Skin epidermis (tissue), 12 donors: ENCODE measurements at regions not wholly inside any gene's neighbourhood (a gene's known extent, or its start where the extent isn't known, plus 50 kb on each side); places are given as distances from the start of the nearest gene placed in this dataset.

Experiments
- H3K27ac ChIP-seq, 21 experiments: fragments of 200-600 bp; sonication (generic) in 11 of 21; one replicate each; pipeline ENCODE4 v1.5.0; 2020; ENCODE audit warnings: mild to moderate bottlenecking in 3 of 21, inconsistent platforms in 2 of 21, moderate library complexity in 2 of 21
- H3K4me3 ChIP-seq, 7 experiments: fragments of 200-600 bp; sonication (generic) in 2 of 7; one replicate each; pipeline ENCODE4 v1.5.0; 2020; ENCODE audit warnings: inconsistent platforms in 2 of 7, mild to moderate bottlenecking in 2 of 7, moderate library complexity in 1 of 7

GRCh38 chr18:56255381-56255780, 383.0 kb downstream of the TXNL1 start:
- no peak overlapping the region for H3K27ac ChIP-seq
- no peak overlapping the region for H3K4me3 ChIP-seq

- no peak overlapping the region for H3K4me3 ChIP-seq
- H3K27ac ChIP-seq, result no peak overlapping the region
These were observed 385.9 kb downstream of the TXNL1 start for GRCh38 chr18:56252456-56252855.

GRCh38 chr18:56248610-56249235, 389.7 kb downstream of the TXNL1 start:
- peak overlapping the region in 1 of 21 experiments; percentile 5 for H3K27ac ChIP-seq
- no peak overlapping the region for H3K4me3 ChIP-seq

- Histone ChIP-seq H3K27ac (peak overlapping the region in 1 of 21 experiments; percentile 44), H3K4me3 (no peak overlapping the region)
These were observed 391.5 kb downstream of the TXNL1 start for GRCh38 chr18:56246916-56247315.

- Histone ChIP-seq H3K27ac (peak overlapping the region in 1 of 21 experiments; percentile 44), H3K4me3 (no peak overlapping the region)
These were observed 392.4 kb downstream of the TXNL1 start for GRCh38 chr18:56245866-56246580.

- Histone ChIP-seq H3K4me3 (no peak overlapping the region), H3K27ac (no peak overlapping the region)
These were observed 398.0 kb downstream of the TXNL1 start for GRCh38 chr18:56240405-56240804.

- no peak overlapping the region for H3K27ac ChIP-seq
- no peak overlapping the region for H3K4me3 ChIP-seq
These were observed 399.8 kb downstream of the TXNL1 start for GRCh38 chr18:56238576-56238975.

- H3K4me3 ChIP-seq, result no peak overlapping the region
- peak overlapping the region in 4 of 21 experiments; percentile 23 to 31 (median 28) for H3K27ac ChIP-seq
These were observed 402.8 kb downstream of the TXNL1 start for GRCh38 chr18:56235481-56236013.

- H3K27ac ChIP-seq, result peak overlapping the region in 1 of 21 experiments; percentile 29
- H3K4me3 ChIP-seq, result no peak overlapping the region
These were observed 403.3 kb downstream of the TXNL1 start for GRCh38 chr18:56235071-56235470.

- Histone ChIP-seq H3K4me3 (no peak overlapping the region), H3K27ac (peak overlapping the region in 2 of 21 experiments; percentile 12 to 49)
These were observed 404.8 kb downstream of the TXNL1 start for GRCh38 chr18:56233595-56233994.

GRCh38 chr18:56226025-56226424, 412.4 kb downstream of the TXNL1 start:
- H3K4me3 ChIP-seq, result no peak overlapping the region
- H3K27ac ChIP-seq, result no peak overlapping the region

- no peak overlapping the region for H3K4me3 ChIP-seq
- no peak overlapping the region for H3K27ac ChIP-seq
These were observed 413.5 kb downstream of the TXNL1 start for GRCh38 chr18:56224669-56225561.

GRCh38 chr18:56221195-56222065, 417.0 kb downstream of the TXNL1 start:
- H3K27ac ChIP-seq, result no peak overlapping the region
- H3K4me3 ChIP-seq, result no peak overlapping the region

- Histone ChIP-seq H3K4me3 (no peak overlapping the region), H3K27ac (no peak overlapping the region)
These were observed 421.0 kb downstream of the TXNL1 start for GRCh38 chr18:56217406-56217805.

GRCh38 chr18:56214706-56215105, 423.7 kb downstream of the TXNL1 start:
- no peak overlapping the region for H3K4me3 ChIP-seq
- no peak overlapping the region for H3K27ac ChIP-seq

- no peak overlapping the region for H3K27ac ChIP-seq
- no peak overlapping the region for H3K4me3 ChIP-seq
These were observed 427.9 kb downstream of the TXNL1 start for GRCh38 chr18:56210520-56210919.

- Histone ChIP-seq H3K27ac (no peak overlapping the region), H3K4me3 (no peak overlapping the region)
These were observed 430.4 kb downstream of the TXNL1 start for GRCh38 chr18:56207989-56208388.

- H3K27ac ChIP-seq, result no peak overlapping the region
- H3K4me3 ChIP-seq, result no peak overlapping the region
These were observed 434.3 kb downstream of the TXNL1 start for GRCh38 chr18:56204052-56204451.

GRCh38 chr18:56202678-56203077, 435.7 kb downstream of the TXNL1 start:
- H3K27ac ChIP-seq, result no peak overlapping the region
- H3K4me3 ChIP-seq, result no peak overlapping the region
